GM21447 (cell line): ENCODE measurements at regions not wholly inside any gene's neighbourhood (a gene's known extent, or its start where the extent isn't known, plus 50 kb on each side); places are given as distances from the start of the nearest gene placed in this dataset.
"Not testable (repeated sequence)": the region's sequence is repeated elsewhere in the genome, so short reads cannot be mapped to it uniquely, and the experiment has no call there.

Experiments
- ATAC-seq: cut with Tn5 transposase; IDR thresholded peaks from one replicate; pipeline ENCODE4 v1.9.1; 2021; ENCODE audit not compliant: unreplicated experiment

GRCh38 chr7:96562458-96562857 is 147.2 kb downstream of the SEM1 start:
- ATAC-seq: no peak

- no peak for ATAC-seq
These were observed 147.8 kb downstream of the SEM1 start for GRCh38 chr7:96561892-96562291.

- no peak for ATAC-seq
These were observed 151.1 kb downstream of the SEM1 start for GRCh38 chr7:96558530-96558929.

- no peak for ATAC-seq
These were observed 151.6 kb downstream of the SEM1 start for GRCh38 chr7:96558093-96558492.

GRCh38 chr7:96557598-96557997 is 152.0 kb downstream of the SEM1 start:
- not testable (repeated sequence) for ATAC-seq

GRCh38 chr7:96548664-96549063 is 161.0 kb downstream of the SEM1 start:
- no peak for ATAC-seq

- no peak for ATAC-seq
These were observed 162.3 kb downstream of the SEM1 start for GRCh38 chr7:96547371-96547811.

GRCh38 chr7:96546426-96546825 is 163.2 kb downstream of the SEM1 start:
- no peak for ATAC-seq

- ATAC-seq: no peak
These were observed 170.2 kb downstream of the SEM1 start for GRCh38 chr7:96539471-96539870.

GRCh38 chr7:96538632-96539031 is 171.0 kb downstream of the SEM1 start:
- ATAC-seq: no peak

- no peak for ATAC-seq
These were observed 175.4 kb downstream of the SEM1 start for GRCh38 chr7:96534221-96534620.

GRCh38 chr7:96532428-96532935 is 177.2 kb downstream of the SEM1 start:
- no peak for ATAC-seq

- no peak for ATAC-seq
These were observed 178.3 kb downstream of the SEM1 start for GRCh38 chr7:96531331-96531730.

- no peak for ATAC-seq
These were observed 178.9 kb downstream of the SEM1 start for GRCh38 chr7:96530786-96531185.

GRCh38 chr7:96527133-96527827 is 182.4 kb downstream of the SEM1 start:
- no peak for ATAC-seq

GRCh38 chr7:96526496-96526895 is 183.2 kb downstream of the SEM1 start:
- ATAC-seq: no peak

- ATAC-seq: no peak
These were observed 188.4 kb downstream of the SEM1 start for GRCh38 chr7:96521068-96521894.

GRCh38 chr7:96508371-96508770 is 186.5 kb upstream of the SLC25A13 start:
- ATAC-seq: no peak

- ATAC-seq: no peak
These were observed 181.7 kb upstream of the SLC25A13 start for GRCh38 chr7:96503597-96503996.

- ATAC-seq: no peak
These were observed 179.4 kb upstream of the SLC25A13 start for GRCh38 chr7:96501318-96501717.

- ATAC-seq: no peak
These were observed 177.6 kb upstream of the SLC25A13 start for GRCh38 chr7:96499532-96499931.

- no peak for ATAC-seq
These were observed 175.7 kb upstream of the SLC25A13 start for GRCh38 chr7:96497567-96497966.
